Activated naive CD4-positive, alpha-beta T cell treated with anti-CD3 and anti-CD28 coated beads, Interleukin-2, amount 10 ng/mL, durations not matched to agents 7 days and 5 days (primary cell): ENCODE measurements at regions not wholly inside any gene's neighbourhood (a gene's known extent, or its start where the extent isn't known, plus 50 kb on each side); places are given as distances from the start of the nearest gene placed in this dataset.
"Not testable (repeated sequence)": the region's sequence is repeated elsewhere in the genome, so short reads cannot be mapped to it uniquely, and the experiment has no call there.

Experiments used
- CTCF ChIA-PET: fragments of 350-600 bp; sonication (Branson Sonifier 250); formaldehyde crosslinking; loops from one replicate; lab custom pipeline; 2021; ENCODE audit warnings: antibody characterized with exemption; lab: Charles Lee
- DNase-seq: peaks from one replicate; pipeline ENCODE4 v3.0.0-alpha.2; 2020
- H3K27ac Mint-ChIP-seq: one replicate; pipeline ENCODE4 v1.8.0; 2021; ENCODE audit warnings: mild to moderate bottlenecking, moderate library complexity, mixed read lengths
- H3K27me3 Mint-ChIP-seq: one replicate; pipeline ENCODE4 v1.8.0; 2021; ENCODE audit warnings: mild to moderate bottlenecking, mixed read lengths
- H3K36me3 Mint-ChIP-seq: one replicate; pipeline ENCODE4 v1.8.0; 2021; ENCODE audit warnings: mixed read lengths
- H3K4me1 Mint-ChIP-seq: one replicate; pipeline ENCODE4 v1.8.0; 2021; ENCODE audit warnings: mixed read lengths
- H3K4me3 Mint-ChIP-seq: one replicate; pipeline ENCODE4 v1.8.0; 2021; ENCODE audit warnings: mild to moderate bottlenecking, moderate library complexity, mixed read lengths
- H3K9me3 Mint-ChIP-seq: one replicate; pipeline ENCODE4 v1.8.0; 2021; ENCODE audit warnings: mixed read lengths

- no peaks in the 10 kb centered on the region for H3K27me3 Mint-ChIP-seq
- CTCF ChIA-PET, result no interaction called here
- no peak overlapping the region for H3K4me3 Mint-ChIP-seq
- no peaks in the 10 kb centered on the region for H3K4me1 Mint-ChIP-seq
- H3K9me3 Mint-ChIP-seq, result peaks cover 14% of the 10 kb centered on the region
- no peak for DNase-seq
- no peaks in the 10 kb centered on the region for H3K36me3 Mint-ChIP-seq
- no peak overlapping the region for H3K27ac Mint-ChIP-seq
Measured at GRCh38 chr6:77010931-77011542, 452.3 kb downstream of the HTR1B start.

GRCh38 chr6:76992553-76992952, 470.7 kb downstream of the HTR1B start:
- DNase-seq, result no peak
- Mint-ChIP-seq H3K27ac (no peak overlapping the region), H3K27me3 (no peaks in the 10 kb centered on the region), H3K4me3 (no peak overlapping the region), H3K4me1 (no peaks in the 10 kb centered on the region), H3K36me3 (no peaks in the 10 kb centered on the region), H3K9me3 (peaks cover 30% of the 10 kb centered on the region)
- CTCF ChIA-PET, result no interaction called here

GRCh38 chr6:76984572-76984971, 478.7 kb downstream of the HTR1B start:
- Mint-ChIP-seq H3K9me3 (peaks cover 12% of the 10 kb centered on the region), H3K27me3 (no peaks in the 10 kb centered on the region), H3K36me3 (no peaks in the 10 kb centered on the region), H3K27ac (no peak overlapping the region), H3K4me3 (no peak overlapping the region), H3K4me1 (no peaks in the 10 kb centered on the region)
- CTCF ChIA-PET, result no interaction called here
- DNase-seq, result no peak

- Mint-ChIP-seq H3K36me3 (no peaks in the 10 kb centered on the region), H3K27ac (no peak overlapping the region), H3K27me3 (no peaks in the 10 kb centered on the region), H3K4me3 (no peak overlapping the region), H3K9me3 (peaks cover 10% of the 10 kb centered on the region), H3K4me1 (no peaks in the 10 kb centered on the region)
- DNase-seq, result no peak
- CTCF ChIA-PET, result no interaction called here
Measured at GRCh38 chr6:76982476-76983199, 480.7 kb downstream of the HTR1B start.

- H3K9me3 Mint-ChIP-seq, result peaks cover 8% of the 10 kb centered on the region
- H3K27me3 Mint-ChIP-seq, result no peaks in the 10 kb centered on the region
- no peak for DNase-seq
- no peaks in the 10 kb centered on the region for H3K36me3 Mint-ChIP-seq
- CTCF ChIA-PET, result no interaction called here
- no peak overlapping the region for H3K27ac Mint-ChIP-seq
- H3K4me1 Mint-ChIP-seq, result no peaks in the 10 kb centered on the region
- no peak overlapping the region for H3K4me3 Mint-ChIP-seq
Measured at GRCh38 chr6:76972474-76972873, 490.8 kb downstream of the HTR1B start.

- DNase-seq, H3K4me3 Mint-ChIP-seq, CTCF ChIA-PET, H3K27me3 Mint-ChIP-seq, H3K27ac Mint-ChIP-seq, H3K4me1 Mint-ChIP-seq, H3K36me3 Mint-ChIP-seq: not testable (repeated sequence)
- H3K9me3 Mint-ChIP-seq, result peaks cover 23% of the 10 kb centered on the region
Measured at GRCh38 chr6:76959177-76959576, 504.1 kb downstream of the HTR1B start.

- no peaks in the 10 kb centered on the region for H3K4me1 Mint-ChIP-seq
- CTCF ChIA-PET, result no interaction called here
- H3K27ac Mint-ChIP-seq, result no peak overlapping the region
- H3K9me3 Mint-ChIP-seq, result peaks cover 17% of the 10 kb centered on the region
- H3K36me3 Mint-ChIP-seq, result no peaks in the 10 kb centered on the region
- H3K4me3 Mint-ChIP-seq, result no peak overlapping the region
- no peaks in the 10 kb centered on the region for H3K27me3 Mint-ChIP-seq
- DNase-seq, result no peak
Measured at GRCh38 chr6:76942203-76942966, 520.9 kb downstream of the HTR1B start.

GRCh38 chr6:76940191-76940590, 523.1 kb downstream of the HTR1B start:
- H3K27ac Mint-ChIP-seq, result no peak overlapping the region
- H3K9me3 Mint-ChIP-seq, result peaks cover 15% of the 10 kb centered on the region
- no peaks in the 10 kb centered on the region for H3K4me1 Mint-ChIP-seq
- no peaks in the 10 kb centered on the region for H3K27me3 Mint-ChIP-seq
- no peak overlapping the region for H3K4me3 Mint-ChIP-seq
- CTCF ChIA-PET, result no interaction called here
- no peaks in the 10 kb centered on the region for H3K36me3 Mint-ChIP-seq
- no peak for DNase-seq

- CTCF ChIA-PET, result no interaction called here
- no peaks in the 10 kb centered on the region for H3K27me3 Mint-ChIP-seq
- no peak for DNase-seq
- peaks cover 5% of the 10 kb centered on the region for H3K9me3 Mint-ChIP-seq
- no peak overlapping the region for H3K27ac Mint-ChIP-seq
- H3K36me3 Mint-ChIP-seq, result no peaks in the 10 kb centered on the region
- no peak overlapping the region for H3K4me3 Mint-ChIP-seq
- no peaks in the 10 kb centered on the region for H3K4me1 Mint-ChIP-seq
Measured at GRCh38 chr6:76914737-76915136, 548.6 kb downstream of the HTR1B start.

GRCh38 chr6:76905541-76905940, 557.8 kb downstream of the HTR1B start:
- DNase-seq, H3K36me3 Mint-ChIP-seq, CTCF ChIA-PET, H3K4me3 Mint-ChIP-seq, H3K27ac Mint-ChIP-seq, H3K27me3 Mint-ChIP-seq, H3K4me1 Mint-ChIP-seq, H3K9me3 Mint-ChIP-seq: not testable (repeated sequence)

GRCh38 chr6:76892542-76892941, 570.7 kb downstream of the HTR1B start:
- Mint-ChIP-seq H3K4me3 (no peak overlapping the region), H3K27me3 (no peaks in the 10 kb centered on the region), H3K4me1 (no peaks in the 10 kb centered on the region), H3K36me3 (no peaks in the 10 kb centered on the region), H3K27ac (no peak overlapping the region), H3K9me3 (peaks cover 21% of the 10 kb centered on the region)
- no peak for DNase-seq
- CTCF ChIA-PET, result no interaction called here

- Mint-ChIP-seq H3K9me3 (peaks cover 5% of the 10 kb centered on the region), H3K27ac (no peak overlapping the region), H3K4me3 (no peak overlapping the region), H3K36me3 (no peaks in the 10 kb centered on the region), H3K27me3 (no peaks in the 10 kb centered on the region), H3K4me1 (no peaks in the 10 kb centered on the region)
- no peak for DNase-seq
- CTCF ChIA-PET, result no interaction called here
Measured at GRCh38 chr6:76888351-76888750, 574.9 kb downstream of the HTR1B start.

GRCh38 chr6:76886900-76887299, 576.4 kb downstream of the HTR1B start:
- H3K4me1 Mint-ChIP-seq, result no peaks in the 10 kb centered on the region
- CTCF ChIA-PET, result no interaction called here
- peaks cover 5% of the 10 kb centered on the region for H3K9me3 Mint-ChIP-seq
- no peaks in the 10 kb centered on the region for H3K36me3 Mint-ChIP-seq
- no peak overlapping the region for H3K27ac Mint-ChIP-seq
- H3K27me3 Mint-ChIP-seq, result no peaks in the 10 kb centered on the region
- DNase-seq, result no peak
- no peak overlapping the region for H3K4me3 Mint-ChIP-seq

- Mint-ChIP-seq H3K9me3 (peaks cover 9% of the 10 kb centered on the region), H3K27me3 (no peaks in the 10 kb centered on the region), H3K4me1 (no peaks in the 10 kb centered on the region), H3K36me3 (no peaks in the 10 kb centered on the region), H3K27ac (no peak overlapping the region), H3K4me3 (no peak overlapping the region)
- no peak for DNase-seq
- CTCF ChIA-PET, result no interaction called here
Measured at GRCh38 chr6:76885861-76886301, 577.4 kb downstream of the HTR1B start.

GRCh38 chr6:76881414-76881813, 581.9 kb downstream of the HTR1B start:
- H3K27me3 Mint-ChIP-seq, result no peaks in the 10 kb centered on the region
- no peaks in the 10 kb centered on the region for H3K4me1 Mint-ChIP-seq
- no peak overlapping the region for H3K27ac Mint-ChIP-seq
- H3K9me3 Mint-ChIP-seq, result peaks cover 13% of the 10 kb centered on the region
- CTCF ChIA-PET, result no interaction called here
- DNase-seq, result no peak
- H3K36me3 Mint-ChIP-seq, result no peaks in the 10 kb centered on the region
- H3K4me3 Mint-ChIP-seq, result no peak overlapping the region
